Neural cell (in vitro differentiated cells): ENCODE measurements at regions not wholly inside any gene's neighbourhood (a gene's known extent, or its start where the extent isn't known, plus 50 kb on each side); places are given as distances from the start of the nearest gene placed in this dataset.
"Not testable (repeated sequence)": the region's sequence is repeated elsewhere in the genome, so short reads cannot be mapped to it uniquely, and the experiment has no call there.

Experiments used
- CTCF ChIP-seq: fragments of 450-650 bp; IDR thresholded peaks from 2 replicates; pipeline ENCODE4 v1.5.1; 2014; ENCODE audit warnings: antibody characterized with exemption, mild to moderate bottlenecking, moderate library complexity; ENCODE audit not compliant: poor library complexity, severe bottlenecking
- EP300 ChIP-seq: fragments of 450-650 bp; conservative IDR thresholded peaks from 2 replicates; pipeline ENCODE4 v1.6.1; 2014; ENCODE audit warnings: antibody characterized with exemption, mild to moderate bottlenecking, moderate library complexity; ENCODE audit not compliant: poor library complexity, severe bottlenecking
- EZH2 ChIP-seq: fragments of 200-600, 300-800 bp; shearing (Covaris generic), sonication (generic); IDR thresholded peaks from 2 replicates; pipeline ENCODE4 v1.6.1; 2014; ENCODE audit warnings: antibody characterized with exemption, low read length, borderline replicate concordance, mild to moderate bottlenecking; ENCODE audit not compliant: insufficient read depth, poor library complexity, severe bottlenecking
- MXI1 ChIP-seq: fragments of 450-650 bp; conservative IDR thresholded peaks from 2 replicates; pipeline ENCODE4 v1.6.1; 2014; ENCODE audit warnings: antibody characterized with exemption, mild to moderate bottlenecking; ENCODE audit not compliant: poor library complexity, severe bottlenecking
- POLR2AphosphoS5 ChIP-seq: IDR thresholded peaks from 2 replicates; pipeline ENCODE4 v1.6.1; 2012
- RAD21 ChIP-seq: fragments of 450-650 bp; conservative IDR thresholded peaks from 2 replicates; pipeline ENCODE4 v1.6.1; 2014; ENCODE audit warnings: antibody characterized with exemption, mild to moderate bottlenecking, moderate library complexity
- REST ChIP-seq: IDR thresholded peaks from 2 replicates; pipeline ENCODE4 v1.6.1; 2012; ENCODE audit warnings: borderline replicate concordance
- SMC3 ChIP-seq: fragments of 450-650 bp; conservative IDR thresholded peaks from 2 replicates; pipeline ENCODE4 v1.6.1; 2014; ENCODE audit warnings: antibody characterized with exemption, mild to moderate bottlenecking, moderate library complexity; ENCODE audit not compliant: poor library complexity
- TAF1 ChIP-seq: IDR thresholded peaks from 2 replicates; pipeline ENCODE4 v1.6.1; 2012; ENCODE audit warnings: low read depth

- TF ChIP-seq CTCF, EZH2, MXI1, TAF1, RAD21, REST, EP300, POLR2AphosphoS5, SMC3: not testable (repeated sequence)
Observed at GRCh38 chr13:50755862-50756685, 87.4 kb downstream of the DLEU7 start.
